ENCODE measurements at regions not wholly inside any gene's neighbourhood (a gene's known extent, or its start where the extent isn't known, plus 50 kb on each side); places are given as distances from the start of the nearest gene placed in this dataset.

DNA sequence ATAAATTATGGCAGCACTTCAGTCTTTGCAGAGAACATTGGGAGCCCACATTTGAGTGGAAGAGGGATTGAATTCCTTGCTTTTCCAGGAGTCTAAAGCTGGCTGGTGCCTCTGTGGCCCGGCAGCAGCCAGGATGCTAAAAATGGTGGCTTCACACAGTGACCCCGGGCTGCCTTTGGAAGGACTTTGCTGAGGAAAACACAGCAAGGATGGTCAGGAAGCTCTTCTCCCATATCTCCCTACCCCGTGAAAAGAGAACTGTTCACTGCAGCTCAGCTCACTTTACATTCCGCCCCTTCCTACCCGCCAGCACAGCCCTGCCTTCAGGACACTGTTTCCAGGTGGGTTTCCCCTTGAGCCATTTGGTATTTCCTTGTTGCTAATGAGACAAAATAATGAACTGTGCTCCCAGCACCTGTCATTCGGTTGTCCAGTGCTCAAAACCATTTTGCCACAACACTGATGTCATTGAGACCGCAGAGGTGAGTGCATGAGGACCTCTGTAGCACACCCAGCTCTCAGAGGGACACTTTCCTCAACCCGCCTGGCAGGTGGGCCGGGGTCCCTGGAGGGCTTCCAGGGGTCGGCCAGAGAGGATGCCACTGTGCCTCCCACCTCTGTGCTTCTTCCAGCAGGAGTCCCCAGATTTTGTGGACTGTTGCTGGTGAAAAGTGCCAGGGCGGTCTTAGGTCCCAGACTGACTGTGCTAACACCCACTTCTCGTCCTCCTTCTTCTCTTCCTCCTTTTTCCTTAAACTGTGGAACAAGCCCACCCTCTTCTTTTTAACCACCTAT, 255.7 kb upstream of the PPP2R2D start:
- ChIA-PET CTCF (interaction anchor here (0.7 kb wide), 1 partner anchor 11 kb away, joined by 3 read pairs; no protein-coding TSS in a partner anchor), POLR2A (no interaction called here)
- H3K4me3 ChIP-seq (ENCODE audit: low read depth, low read length): no peak overlapping the region
- H3K36me3 ChIP-seq (ENCODE audit: control insufficient read depth, insufficient read depth, low read length): no peaks in the 10 kb centered on the region
- no peak for DNase-seq (ENCODE audit: low read depth)
- no peaks in the 10 kb centered on the region for H3K27me3 ChIP-seq (ENCODE audit: control insufficient read depth, insufficient read depth, low read length)
- TF ChIP-seq, protein P1, sequence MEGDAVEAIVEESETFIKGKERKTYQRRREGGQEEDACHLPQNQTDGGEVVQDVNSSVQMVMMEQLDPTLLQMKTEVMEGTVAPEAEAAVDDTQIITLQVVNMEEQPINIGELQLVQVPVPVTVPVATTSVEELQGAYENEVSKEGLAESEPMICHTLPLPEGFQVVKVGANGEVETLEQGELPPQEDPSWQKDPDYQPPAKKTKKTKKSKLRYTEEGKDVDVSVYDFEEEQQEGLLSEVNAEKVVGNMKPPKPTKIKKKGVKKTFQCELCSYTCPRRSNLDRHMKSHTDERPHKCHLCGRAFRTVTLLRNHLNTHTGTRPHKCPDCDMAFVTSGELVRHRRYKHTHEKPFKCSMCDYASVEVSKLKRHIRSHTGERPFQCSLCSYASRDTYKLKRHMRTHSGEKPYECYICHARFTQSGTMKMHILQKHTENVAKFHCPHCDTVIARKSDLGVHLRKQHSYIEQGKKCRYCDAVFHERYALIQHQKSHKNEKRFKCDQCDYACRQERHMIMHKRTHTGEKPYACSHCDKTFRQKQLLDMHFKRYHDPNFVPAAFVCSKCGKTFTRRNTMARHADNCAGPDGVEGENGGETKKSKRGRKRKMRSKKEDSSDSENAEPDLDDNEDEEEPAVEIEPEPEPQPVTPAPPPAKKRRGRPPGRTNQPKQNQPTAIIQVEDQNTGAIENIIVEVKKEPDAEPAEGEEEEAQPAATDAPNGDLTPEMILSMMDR (IDR thresholded peaks at IDR 0.05; ENCODE audit: insufficient read depth, low read depth, low read length): no peak

GRCh38 chr10:131645756-131646155, 255.1 kb upstream of the PPP2R2D start:
- no peak for DNase-seq (ENCODE audit: low read depth)
- ChIA-PET CTCF (no interaction called here), POLR2A (no interaction called here)
- Histone ChIP-seq H3K36me3 (ENCODE audit: control insufficient read depth, insufficient read depth, low read length) (no peaks in the 10 kb centered on the region), H3K4me3 (ENCODE audit: low read depth, low read length) (no peak overlapping the region), H3K27me3 (ENCODE audit: control insufficient read depth, insufficient read depth, low read length) (no peaks in the 10 kb centered on the region)
- TF ChIP-seq, protein P1 (IDR thresholded peaks at IDR 0.05; ENCODE audit: insufficient read depth, low read depth, low read length): no peak

GRCh38 chr10:131646551-131647525, 254.0 kb upstream of the PPP2R2D start:
- TF ChIP-seq, protein P1 (IDR thresholded peaks at IDR 0.05; ENCODE audit: insufficient read depth, low read depth, low read length): no peak
- ChIA-PET CTCF (no interaction called here), POLR2A (no interaction called here)
- no peaks in the 10 kb centered on the region for H3K36me3 ChIP-seq (ENCODE audit: control insufficient read depth, insufficient read depth, low read length)
- no peak for DNase-seq (ENCODE audit: low read depth)
- H3K4me3 ChIP-seq (ENCODE audit: low read depth, low read length): no peak overlapping the region
- no peaks in the 10 kb centered on the region for H3K27me3 ChIP-seq (ENCODE audit: control insufficient read depth, insufficient read depth, low read length)

DNA sequence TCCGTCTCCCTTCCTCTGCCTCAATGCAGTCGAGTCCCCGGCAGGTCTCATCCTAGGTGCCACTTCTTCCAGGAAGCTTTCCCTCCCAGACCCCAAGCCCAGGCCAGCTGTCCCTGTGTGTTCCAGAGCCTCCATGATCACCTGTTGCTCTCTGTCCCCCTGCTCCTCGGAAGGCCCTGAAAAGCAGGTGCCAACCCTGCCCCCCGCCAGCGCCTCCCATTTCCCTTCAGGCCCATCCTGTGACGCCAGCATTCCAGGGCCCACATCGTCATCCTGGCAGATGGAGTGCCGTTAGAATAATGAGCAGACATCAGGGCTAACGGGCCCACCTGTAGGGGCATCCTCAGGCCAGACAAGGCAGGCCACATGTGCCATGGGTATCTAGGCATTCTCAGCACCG, 253.0 kb upstream of the PPP2R2D start:
- H3K4me3 ChIP-seq (ENCODE audit: low read depth, low read length): no peak overlapping the region
- H3K36me3 ChIP-seq (ENCODE audit: control insufficient read depth, insufficient read depth, low read length): no peaks in the 10 kb centered on the region
- DNase-seq (ENCODE audit: low read depth): no peak
- TF ChIP-seq, protein P1 (IDR thresholded peaks at IDR 0.05; ENCODE audit: insufficient read depth, low read depth, low read length): no peak
- POLR2A ChIA-PET: no interaction called here
- no peaks in the 10 kb centered on the region for H3K27me3 ChIP-seq (ENCODE audit: control insufficient read depth, insufficient read depth, low read length)
- CTCF ChIA-PET: no interaction called here

DNA sequence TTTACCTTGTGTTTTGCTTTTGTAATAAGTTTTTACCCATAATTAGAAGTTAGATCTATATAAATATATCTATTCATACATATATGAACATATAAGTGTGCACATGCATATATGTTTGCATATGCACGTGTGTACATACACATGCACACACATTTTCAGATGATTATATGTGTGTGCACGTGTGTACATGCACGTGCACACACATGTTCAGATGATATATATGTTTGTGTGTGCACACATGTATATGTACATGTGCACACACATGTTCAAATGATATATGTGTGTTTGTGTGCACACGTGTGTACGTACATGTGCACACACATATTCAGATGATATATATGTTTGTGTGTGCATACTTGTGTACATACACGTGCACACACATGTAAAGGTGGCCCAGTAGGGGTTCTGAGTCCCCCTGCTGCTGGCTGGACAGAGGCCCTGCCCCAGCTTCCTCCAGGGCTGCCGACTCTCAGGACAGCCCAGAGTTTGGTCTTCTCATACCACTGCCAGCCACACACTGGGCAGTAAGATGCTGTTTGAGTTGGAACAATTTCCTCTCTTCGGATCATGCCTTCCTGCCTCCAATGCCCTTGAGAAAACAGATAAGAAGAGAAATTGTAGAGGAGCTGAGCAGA, 252.3 kb upstream of the PPP2R2D start:
- POLR2A ChIA-PET: no interaction called here
- H3K36me3 ChIP-seq (ENCODE audit: control insufficient read depth, insufficient read depth, low read length): no peaks in the 10 kb centered on the region
- CTCF ChIA-PET: no interaction called here
- DNase-seq (ENCODE audit: low read depth): no peak
- no peak overlapping the region for H3K4me3 ChIP-seq (ENCODE audit: low read depth, low read length)
- TF ChIP-seq, protein P1 (IDR thresholded peaks at IDR 0.05; ENCODE audit: insufficient read depth, low read depth, low read length): no peak
- no peaks in the 10 kb centered on the region for H3K27me3 ChIP-seq (ENCODE audit: control insufficient read depth, insufficient read depth, low read length)
